Activated CD8-positive, alpha-beta memory T cell treated with anti-CD3 and anti-CD28 coated beads for 36 hours (primary cell): ENCODE measurements at regions not wholly inside any gene's neighbourhood (a gene's known extent, or its start where the extent isn't known, plus 50 kb on each side); places are given as distances from the start of the nearest gene placed in this dataset.

Experiments used
- CTCF ChIA-PET: fragments of 350-600 bp; sonication (Branson Sonifier 250); formaldehyde crosslinking; loops from one replicate; lab custom pipeline; 2021; ENCODE audit warnings: antibody characterized with exemption; lab: Charles Lee
- POLR2A ChIA-PET: fragments of 350-600 bp; sonication (Branson Sonifier 250); formaldehyde crosslinking; loops from one replicate; lab custom pipeline; 2021; ENCODE audit warnings: antibody characterized with exemption; lab: Charles Lee

- ChIA-PET CTCF (no interaction called here), POLR2A (no interaction called here)
Measured at GRCh38 chr19:29315556-29316190, 102.7 kb upstream of the UQCRFS1 start.

- ChIA-PET CTCF (no interaction called here), POLR2A (no interaction called here)
Measured at GRCh38 chr19:29318581-29318980, 105.6 kb upstream of the UQCRFS1 start.

GRCh38 chr19:29320086-29320485 lies 107.1 kb upstream of the UQCRFS1 start:
- CTCF ChIA-PET, result no interaction called here

GRCh38 chr19:29320618-29321017 lies 107.7 kb upstream of the UQCRFS1 start:
- POLR2A ChIA-PET, result no interaction called here
- CTCF ChIA-PET, result no interaction called here

More at GRCh38 chr19:29320086-29320485, 107.1 kb upstream of the UQCRFS1 start:
- POLR2A ChIA-PET, result no interaction called here

GRCh38 chr19:29321116-29321515 lies 108.2 kb upstream of the UQCRFS1 start:
- ChIA-PET POLR2A (no interaction called here), CTCF (no interaction called here)

- CTCF ChIA-PET, result interaction anchor here (0.7 kb wide), 1 partner anchor 201 kb away, joined by 3 read pairs; no protein-coding TSS in a partner anchor
Measured at GRCh38 chr19:29323021-29323430, 110.1 kb upstream of the UQCRFS1 start.

GRCh38 chr19:29323440-29324290 lies 110.7 kb upstream of the UQCRFS1 start:
- POLR2A ChIA-PET, result no interaction called here
- CTCF ChIA-PET, result no interaction called here

More at GRCh38 chr19:29323021-29323430, 110.1 kb upstream of the UQCRFS1 start:
- POLR2A ChIA-PET, result no interaction called here

- ChIA-PET POLR2A (no interaction called here), CTCF (no interaction called here)
Measured at GRCh38 chr19:29324291-29324680, 111.3 kb upstream of the UQCRFS1 start.

GRCh38 chr19:29324717-29325116 lies 111.8 kb upstream of the UQCRFS1 start:
- CTCF ChIA-PET, result no interaction called here

GRCh38 chr19:29325241-29325975 lies 112.5 kb upstream of the UQCRFS1 start:
- CTCF ChIA-PET, result no interaction called here

More at GRCh38 chr19:29324717-29325116, 111.8 kb upstream of the UQCRFS1 start:
- POLR2A ChIA-PET, result no interaction called here

GRCh38 chr19:29326351-29326750 lies 113.4 kb upstream of the UQCRFS1 start:
- ChIA-PET POLR2A (no interaction called here), CTCF (no interaction called here)

More at GRCh38 chr19:29325241-29325975, 112.5 kb upstream of the UQCRFS1 start:
- POLR2A ChIA-PET, result no interaction called here

GRCh38 chr19:29326849-29327840 lies 114.2 kb upstream of the UQCRFS1 start:
- POLR2A ChIA-PET, result no interaction called here
- CTCF ChIA-PET, result no interaction called here

GRCh38 chr19:29328586-29328985 lies 115.6 kb upstream of the UQCRFS1 start:
- CTCF ChIA-PET, result no interaction called here
- POLR2A ChIA-PET, result no interaction called here

- POLR2A ChIA-PET, result interaction anchor here (0.6 kb wide), 1 partner anchor 97 kb away, joined by 3 read pairs; no protein-coding TSS in a partner anchor
- CTCF ChIA-PET, result no interaction called here
Measured at GRCh38 chr19:29329460-29330134, 116.6 kb upstream of the UQCRFS1 start.

GRCh38 chr19:29336425-29336824 lies 123.5 kb upstream of the UQCRFS1 start:
- CTCF ChIA-PET, result no interaction called here
- POLR2A ChIA-PET, result no interaction called here

GRCh38 chr19:29337029-29337428 lies 124.1 kb upstream of the UQCRFS1 start:
- ChIA-PET POLR2A (no interaction called here), CTCF (no interaction called here)

GRCh38 chr19:29338480-29338879 lies 125.5 kb upstream of the UQCRFS1 start:
- ChIA-PET CTCF (no interaction called here), POLR2A (no interaction called here)

GRCh38 chr19:29342721-29343120 lies 129.8 kb upstream of the UQCRFS1 start:
- CTCF ChIA-PET, result no interaction called here
- POLR2A ChIA-PET, result no interaction called here
